NT2/D1 (cell line): ENCODE measurements at regions not wholly inside any gene's neighbourhood (a gene's known extent, or its start where the extent isn't known, plus 50 kb on each side); places are given as distances from the start of the nearest gene placed in this dataset.

Source experiments
- DNase-seq: peaks from one replicate; pipeline ENCODE4 v3.0.0-alpha.2; 2011; ENCODE audit warnings: low read depth, low spot score
- H3K27me3 ChIP-seq: 2 replicates; pipeline ENCODE4 v1.6.0; 2011; ENCODE audit warnings: mild to moderate bottlenecking; ENCODE audit not compliant: insufficient read length, insufficient read depth
- H3K36me3 ChIP-seq: 2 replicates; pipeline ENCODE4 v1.6.1; 2011; ENCODE audit warnings: mild to moderate bottlenecking, low read length, mixed read lengths; ENCODE audit not compliant: insufficient read depth, insufficient read length
- H3K4me1 ChIP-seq: 2 replicates; pipeline ENCODE4 v1.5.1; 2011; ENCODE audit not compliant: insufficient read depth, insufficient read length
- H3K4me3 ChIP-seq: 2 replicates; pipeline ENCODE4 v1.5.1; 2011; ENCODE audit warnings: low read depth; ENCODE audit not compliant: insufficient read length
- H3K9ac ChIP-seq: 2 replicates; pipeline ENCODE4 v1.6.0; 2011; ENCODE audit warnings: low read depth; ENCODE audit not compliant: insufficient read length
- H3K9me3 ChIP-seq: 2 replicates; pipeline ENCODE4 v1.5.1; 2011; ENCODE audit warnings: mild to moderate bottlenecking, low read length; ENCODE audit not compliant: insufficient read depth
- SUZ12 ChIP-seq: IDR thresholded peaks from 2 replicates; pipeline ENCODE4 v1.6.1; 2011; ENCODE audit not compliant: insufficient read length, insufficient read depth; ENCODE audit errors: extremely low read depth
- YY1 ChIP-seq: IDR thresholded peaks from 2 replicates; pipeline ENCODE4 v1.6.1; 2011; ENCODE audit not compliant: insufficient read length, insufficient read depth
- ZNF274 ChIP-seq: IDR thresholded peaks from 2 replicates; pipeline ENCODE4 v1.6.1; 2011; ENCODE audit warnings: mild to moderate bottlenecking, low read depth, low read length

GRCh38 chr14:86442135-86442534 is 912.2 kb downstream of the FLRT2 start:
- H3K36me3 ChIP-seq = no peaks in the 10 kb centered on the region
- TF ChIP-seq YY1 (no peak), ZNF274 (no peak), SUZ12 (no peak)
- H3K4me1 ChIP-seq = no peaks in the 10 kb centered on the region
- DNase-seq = no peak
- H3K9ac ChIP-seq = no peak overlapping the region
- no peaks in the 10 kb centered on the region for H3K9me3 ChIP-seq
- H3K4me3 ChIP-seq = no peak overlapping the region
- no peaks in the 10 kb centered on the region for H3K27me3 ChIP-seq

GRCh38 chr14:86430853-86431252 is 900.9 kb downstream of the FLRT2 start:
- Histone ChIP-seq H3K4me3 (no peak overlapping the region), H3K27me3 (no peaks in the 10 kb centered on the region), H3K9me3 (no peaks in the 10 kb centered on the region), H3K36me3 (no peaks in the 10 kb centered on the region), H3K9ac (no peak overlapping the region), H3K4me1 (no peaks in the 10 kb centered on the region)
- no peak for TF ChIP-seq YY1
- TF ChIP-seq SUZ12 = no peak
- TF ChIP-seq ZNF274 = no peak
- DNase-seq = no peak

GRCh38 chr14:86423214-86423613 is 893.3 kb downstream of the FLRT2 start:
- Histone ChIP-seq H3K4me1 (no peaks in the 10 kb centered on the region), H3K9ac (no peak overlapping the region), H3K9me3 (no peaks in the 10 kb centered on the region), H3K36me3 (no peaks in the 10 kb centered on the region), H3K4me3 (no peak overlapping the region), H3K27me3 (no peaks in the 10 kb centered on the region)
- DNase-seq = no peak
- no peak for TF ChIP-seq YY1
- TF ChIP-seq ZNF274 = no peak
- TF ChIP-seq SUZ12 = no peak

DNA sequence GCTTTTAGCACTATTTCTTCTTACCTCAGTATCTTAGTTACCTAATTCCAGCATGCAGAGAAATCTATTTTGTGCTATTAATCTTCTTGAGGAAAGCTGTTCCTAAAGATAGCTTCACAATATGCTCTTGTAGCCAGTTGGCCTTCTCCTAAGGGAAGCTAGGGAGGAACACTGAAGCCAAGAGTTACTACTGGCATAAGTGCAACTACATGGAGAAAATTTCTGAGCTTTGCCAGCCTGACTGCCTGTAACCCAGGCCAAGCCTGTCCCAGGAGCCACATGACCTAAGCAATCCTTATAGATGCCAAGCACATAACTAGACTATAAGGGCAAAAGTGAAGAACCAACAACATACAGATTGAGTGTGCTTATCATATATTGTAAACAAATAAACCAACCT is 890.2 kb downstream of the FLRT2 start:
- H3K36me3 ChIP-seq = no peaks in the 10 kb centered on the region
- H3K27me3 ChIP-seq = no peaks in the 10 kb centered on the region
- no peak overlapping the region for H3K9ac ChIP-seq
- H3K4me1 ChIP-seq = no peaks in the 10 kb centered on the region
- no peak for DNase-seq
- no peaks in the 10 kb centered on the region for H3K9me3 ChIP-seq
- H3K4me3 ChIP-seq = no peak overlapping the region
- TF ChIP-seq YY1 (no peak), ZNF274 (no peak), SUZ12 (no peak)

GRCh38 chr14:86414146-86414545 is 884.2 kb downstream of the FLRT2 start:
- no peak for TF ChIP-seq ZNF274
- TF ChIP-seq YY1 = no peak
- no peak for TF ChIP-seq SUZ12
- H3K27me3 ChIP-seq = no peaks in the 10 kb centered on the region
- H3K9me3 ChIP-seq = no peaks in the 10 kb centered on the region
- no peaks in the 10 kb centered on the region for H3K36me3 ChIP-seq
- H3K4me3 ChIP-seq = no peak overlapping the region
- H3K9ac ChIP-seq = no peak overlapping the region
- no peak for DNase-seq
- no peaks in the 10 kb centered on the region for H3K4me1 ChIP-seq

GRCh38 chr14:86404989-86405649 is 875.2 kb downstream of the FLRT2 start:
- TF ChIP-seq ZNF274 (no peak), SUZ12 (no peak), YY1 (no peak)
- no peaks in the 10 kb centered on the region for H3K9me3 ChIP-seq
- H3K36me3 ChIP-seq = no peaks in the 10 kb centered on the region
- H3K9ac ChIP-seq = no peak overlapping the region
- no peak overlapping the region for H3K4me3 ChIP-seq
- H3K27me3 ChIP-seq = no peaks in the 10 kb centered on the region
- no peaks in the 10 kb centered on the region for H3K4me1 ChIP-seq
- no peak for DNase-seq

- Histone ChIP-seq H3K9me3 (no peaks in the 10 kb centered on the region), H3K9ac (no peak overlapping the region), H3K27me3 (no peaks in the 10 kb centered on the region), H3K36me3 (no peaks in the 10 kb centered on the region), H3K4me3 (no peak overlapping the region), H3K4me1 (no peaks in the 10 kb centered on the region)
- no peak for DNase-seq
- TF ChIP-seq SUZ12 (no peak), YY1 (no peak), ZNF274 (no peak)
Observed at GRCh38 chr14:86404425-86404824, 874.5 kb downstream of the FLRT2 start.
